Effector memory CD8-positive, alpha-beta T cell (primary cell): ENCODE measurements at regions not wholly inside any gene's neighbourhood (a gene's known extent, or its start where the extent isn't known, plus 50 kb on each side); places are given as distances from the start of the nearest gene placed in this dataset.

ENCODE experiments used
- ATAC-seq: fragments of 150-1000 bp; cut with Tn5 transposase; replicated peaks from 2 replicates; pipeline ENCODE4 v1.10.0; 2021; ENCODE audit warnings: mild to moderate bottlenecking, moderate library complexity
- DNase-seq, 3 experiments: peaks; one replicate each; pipeline ENCODE4 v3.0.0; 2021
- H3K27ac Mint-ChIP-seq, 2 donors: one replicate each; pipeline ENCODE4 v1.8.0; 2022; ENCODE audit warnings: mild to moderate bottlenecking in 2 of 2, mixed read lengths in 2 of 2, moderate library complexity in 2 of 2
- H3K27me3 Mint-ChIP-seq, 2 donors: one replicate each; pipeline ENCODE4 v1.8.0; 2022; ENCODE audit warnings: mixed read lengths in 2 of 2
- H3K36me3 Mint-ChIP-seq: one replicate; pipeline ENCODE4 v1.8.0; 2022; ENCODE audit warnings: mild to moderate bottlenecking, moderate library complexity, mixed read lengths; ENCODE audit not compliant: insufficient read depth
- H3K4me1 Mint-ChIP-seq, 2 donors: one replicate each; pipeline ENCODE4 v1.8.0; 2022; ENCODE audit warnings: low read depth in 2 of 2, mixed read lengths in 2 of 2
- H3K4me3 Mint-ChIP-seq, 2 donors: one replicate each; pipeline ENCODE4 v1.8.0; 2022; ENCODE audit warnings: mild to moderate bottlenecking in 2 of 2, mixed read lengths in 2 of 2, moderate library complexity in 2 of 2
- H3K9me3 Mint-ChIP-seq, 2 donors: one replicate each; pipeline ENCODE4 v1.8.0; 2022; ENCODE audit warnings: mixed read lengths in 2 of 2

- Mint-ChIP-seq H3K4me1 (peaks cover 0 to 2% of the 10 kb centered on the region in 2 donors), H3K27me3 (peaks cover 12 to 51% of the 10 kb centered on the region in 2 donors), H3K27ac (no peak overlapping the region), H3K4me3 (no peak overlapping the region), H3K36me3 (no peaks in the 10 kb centered on the region), H3K9me3 (no peaks in the 10 kb centered on the region)
- no peak for DNase-seq
- no peak for ATAC-seq
Observed at GRCh38 chr11:71189768-71190315, 62.5 kb downstream of the SHANK2 start.

- ATAC-seq (no peak), DNase-seq (no peak)
- Mint-ChIP-seq H3K4me1 (peaks cover 0 to 2% of the 10 kb centered on the region in 2 donors), H3K27ac (no peak overlapping the region), H3K27me3 (peaks cover 12 to 48% of the 10 kb centered on the region in 2 donors), H3K4me3 (no peak overlapping the region), H3K9me3 (no peaks in the 10 kb centered on the region), H3K36me3 (no peaks in the 10 kb centered on the region)
Observed at GRCh38 chr11:71188886-71189767, 63.2 kb downstream of the SHANK2 start.

GRCh38 chr11:71188073-71188472 is 64.3 kb downstream of the SHANK2 start:
- DNase-seq (no peak), ATAC-seq (no peak)
- H3K9me3 Mint-ChIP-seq = no peaks in the 10 kb centered on the region

GRCh38 chr11:71186806-71187205 is 65.6 kb downstream of the SHANK2 start:
- ATAC-seq (no peak), DNase-seq (no peak)
- Mint-ChIP-seq H3K27ac (no peak overlapping the region), H3K4me3 (no peak overlapping the region), H3K27me3 (peaks cover 12 to 33% of the 10 kb centered on the region in 2 donors), H3K9me3 (no peaks in the 10 kb centered on the region), H3K4me1 (peaks cover 0 to 2% of the 10 kb centered on the region in 2 donors), H3K36me3 (no peaks in the 10 kb centered on the region)

More at GRCh38 chr11:71188073-71188472, 64.3 kb downstream of the SHANK2 start:
- Mint-ChIP-seq H3K4me1 (peaks cover 0 to 2% of the 10 kb centered on the region in 2 donors), H3K27me3 (peaks cover 12 to 38% of the 10 kb centered on the region in 2 donors), H3K4me3 (no peak overlapping the region), H3K27ac (no peak overlapping the region), H3K36me3 (no peaks in the 10 kb centered on the region)

GRCh38 chr11:71185411-71185810 is 67.0 kb downstream of the SHANK2 start:
- Mint-ChIP-seq H3K9me3 (no peaks in the 10 kb centered on the region), H3K27ac (no peak overlapping the region), H3K4me3 (no peak overlapping the region), H3K27me3 (peaks cover 11 to 31% of the 10 kb centered on the region in 2 donors), H3K4me1 (peaks cover 0 to 2% of the 10 kb centered on the region in 2 donors), H3K36me3 (no peaks in the 10 kb centered on the region)
- no peak for DNase-seq
- no peak for ATAC-seq

- no peaks in the 10 kb centered on the region for H3K9me3 Mint-ChIP-seq
- no peak overlapping the region for H3K4me3 Mint-ChIP-seq
- DNase-seq (no peak), ATAC-seq (no peak)
- peaks cover 0 to 2% of the 10 kb centered on the region in 2 donors for H3K4me1 Mint-ChIP-seq
- peaks cover 14 to 31% of the 10 kb centered on the region in 2 donors for H3K27me3 Mint-ChIP-seq
- no peak overlapping the region for H3K27ac Mint-ChIP-seq
- H3K36me3 Mint-ChIP-seq = no peaks in the 10 kb centered on the region
Observed at GRCh38 chr11:71184421-71185210, 67.8 kb downstream of the SHANK2 start.

GRCh38 chr11:71183878-71184277 is 68.5 kb downstream of the SHANK2 start:
- ATAC-seq (no peak), DNase-seq (no peak)
- H3K36me3 Mint-ChIP-seq = no peaks in the 10 kb centered on the region
- H3K4me3 Mint-ChIP-seq = no peak overlapping the region
- peaks cover 0 to 2% of the 10 kb centered on the region in 2 donors for H3K4me1 Mint-ChIP-seq
- H3K9me3 Mint-ChIP-seq = no peaks in the 10 kb centered on the region
- peaks cover 20 to 31% of the 10 kb centered on the region in 2 donors for H3K27me3 Mint-ChIP-seq
- H3K27ac Mint-ChIP-seq = no peak overlapping the region

GRCh38 chr11:71182791-71183677 is 69.3 kb downstream of the SHANK2 start:
- no peak for ATAC-seq
- Mint-ChIP-seq H3K4me3 (no peak overlapping the region), H3K27me3 (peaks cover 21 to 27% of the 10 kb centered on the region in 2 donors), H3K9me3 (no peaks in the 10 kb centered on the region), H3K27ac (no peak overlapping the region), H3K4me1 (peaks cover 0 to 2% of the 10 kb centered on the region in 2 donors), H3K36me3 (no peaks in the 10 kb centered on the region)
- DNase-seq = no peak

- H3K4me1 Mint-ChIP-seq = peaks cover 0 to 2% of the 10 kb centered on the region in 2 donors
- no peak for DNase-seq
- peaks cover 19 to 28% of the 10 kb centered on the region in 2 donors for H3K27me3 Mint-ChIP-seq
- no peak overlapping the region for H3K4me3 Mint-ChIP-seq
- no peaks in the 10 kb centered on the region for H3K9me3 Mint-ChIP-seq
- ATAC-seq = no peak
- no peak overlapping the region for H3K27ac Mint-ChIP-seq
- H3K36me3 Mint-ChIP-seq = no peaks in the 10 kb centered on the region
Observed at GRCh38 chr11:71181566-71181965, 70.8 kb downstream of the SHANK2 start.

GRCh38 chr11:71180694-71181470 is 71.5 kb downstream of the SHANK2 start:
- Mint-ChIP-seq H3K4me1 (peaks cover 0 to 2% of the 10 kb centered on the region in 2 donors), H3K36me3 (no peaks in the 10 kb centered on the region), H3K4me3 (no peak overlapping the region), H3K9me3 (no peaks in the 10 kb centered on the region), H3K27me3 (peaks cover 21 to 29% of the 10 kb centered on the region in 2 donors), H3K27ac (no peak overlapping the region)
- DNase-seq = no peak
- no peak for ATAC-seq

GRCh38 chr11:71179877-71180605 is 72.3 kb downstream of the SHANK2 start:
- no peaks in the 10 kb centered on the region for H3K4me1 Mint-ChIP-seq
- no peaks in the 10 kb centered on the region for H3K9me3 Mint-ChIP-seq
- no peaks in the 10 kb centered on the region for H3K36me3 Mint-ChIP-seq
- H3K27me3 Mint-ChIP-seq = peaks cover 23 to 37% of the 10 kb centered on the region in 2 donors
- H3K27ac Mint-ChIP-seq = no peak overlapping the region
- H3K4me3 Mint-ChIP-seq = no peak overlapping the region
- no peak for DNase-seq
- ATAC-seq = no peak

GRCh38 chr11:71178076-71178475 is 74.3 kb downstream of the SHANK2 start:
- no peaks in the 10 kb centered on the region for H3K36me3 Mint-ChIP-seq
- no peak for ATAC-seq

More at GRCh38 chr11:71178076-71178475, 74.3 kb downstream of the SHANK2 start:
- Mint-ChIP-seq H3K4me3 (no peak overlapping the region), H3K9me3 (no peaks in the 10 kb centered on the region), H3K27me3 (peaks cover 32 to 47% of the 10 kb centered on the region in 2 donors), H3K4me1 (no peaks in the 10 kb centered on the region), H3K27ac (no peak overlapping the region)
- DNase-seq = no peak
